IMR-90 (cell line): ENCODE measurements at regions not wholly inside any gene's neighbourhood (a gene's known extent, or its start where the extent isn't known, plus 50 kb on each side); places are given as distances from the start of the nearest gene placed in this dataset.

ENCODE experiments used
- ATAC-seq: fragments of 200-7000 bp; cut with Tn5 transposase; 2 replicates; pipeline ENCODE4 v1.9.1; 2020; ENCODE audit warnings: low read depth, mild to moderate bottlenecking, moderate library complexity
- BruUV-seq: library from RNA; stranded (reverse); fragments of 400-500 nt; replicated peaks from 2 replicates; lab custom pipeline; 2021; lab: Mats Ljungman, UMichigan
- CTCF ChIA-PET: fragments of 300-600 bp; formaldehyde crosslinking; extraction: SDS; loops from one replicate; lab custom pipeline; 2021; ENCODE audit warnings: antibody characterized with exemption; lab: Yijun Ruan, JAX
- POLR2A ChIA-PET: fragments of 300-600 bp; sonication (Branson Sonifier 250); formaldehyde crosslinking; loops from one replicate; lab custom pipeline; 2022; ENCODE audit warnings: antibody characterized with exemption; ENCODE audit not compliant: unreplicated experiment; lab: Charles Lee
- DNase-seq: peaks from one replicate; pipeline ENCODE4 v3.0.0; 2013
- H2AFZ ChIP-seq: replicated peaks from 2 replicates; pipeline ENCODE3; 2013; ENCODE audit warnings: low read length, mild to moderate bottlenecking; ENCODE audit not compliant: poor library complexity
- H2AK5ac ChIP-seq: 2 replicates; pipeline ENCODE4 v1.6.1; 2013; ENCODE audit warnings: low read depth, low read length, inconsistent platforms
- H2AK9ac ChIP-seq: replicated peaks from 2 replicates; pipeline ENCODE3; 2013; ENCODE audit warnings: mild to moderate bottlenecking, low read depth, low read length, moderate library complexity; ENCODE audit not compliant: poor library complexity
- H2BK120ac ChIP-seq: 2 replicates; pipeline ENCODE4 v1.6.1; 2013; ENCODE audit warnings: low read depth, low read length, inconsistent platforms
- H2BK15ac ChIP-seq: 3 replicates; pipeline ENCODE4 v1.6.1; 2013; ENCODE audit warnings: low read depth, low read length, inconsistent platforms
- H2BK20ac ChIP-seq: 2 replicates; pipeline ENCODE4 v1.6.1; 2013; ENCODE audit warnings: low read depth, mild to moderate bottlenecking, inconsistent platforms, low read length, moderate library complexity
- H2BK5ac ChIP-seq: 2 replicates; pipeline ENCODE4 v1.6.1; 2013; ENCODE audit warnings: mild to moderate bottlenecking, low read depth, low read length, inconsistent platforms; ENCODE audit not compliant: poor library complexity, severe bottlenecking
- H3K14ac ChIP-seq: replicated peaks from 2 replicates; pipeline ENCODE4 v1.6.1; 2013; ENCODE audit warnings: low read depth, low read length, inconsistent platforms
- H3K18ac ChIP-seq: 2 replicates; pipeline ENCODE4 v1.6.1; 2013; ENCODE audit warnings: low read depth, low read length, control low read depth
- H3K23ac ChIP-seq: 2 replicates; pipeline ENCODE4 v1.6.1; 2013; ENCODE audit warnings: low read depth, low read length, inconsistent platforms
- H3K27ac ChIP-seq: 2 replicates; pipeline ENCODE4 v1.5.1; 2013; ENCODE audit warnings: mild to moderate bottlenecking, control low read depth, low read length; ENCODE audit not compliant: insufficient read depth
- H3K27me3 ChIP-seq: 2 replicates; pipeline ENCODE4 v1.6.1; 2013; ENCODE audit warnings: low read length; ENCODE audit not compliant: control insufficient read depth, insufficient read depth
- H3K36me3 ChIP-seq: 2 replicates; pipeline ENCODE4 v1.6.1; 2013; ENCODE audit warnings: low read length, mixed read lengths; ENCODE audit not compliant: control insufficient read depth, insufficient read depth
- H3K4ac ChIP-seq: 2 replicates; pipeline ENCODE4 v1.6.1; 2013; ENCODE audit warnings: low read depth, low read length, inconsistent platforms
- H3K4me1 ChIP-seq: 2 replicates; pipeline ENCODE4 v1.6.1; 2013; ENCODE audit warnings: low read length, mixed read lengths; ENCODE audit not compliant: control insufficient read depth, insufficient read depth
- H3K4me2 ChIP-seq: 2 replicates; pipeline ENCODE4 v1.6.1; 2013; ENCODE audit warnings: low read depth, mild to moderate bottlenecking, control low read depth, low read length, moderate library complexity
- H3K4me3 ChIP-seq: 2 replicates; pipeline ENCODE4 v1.5.1; 2013; ENCODE audit warnings: low read depth, mild to moderate bottlenecking, control low read depth, low read length, moderate library complexity; ENCODE audit not compliant: insufficient read depth
- H3K56ac ChIP-seq: 2 replicates; pipeline ENCODE4 v1.6.1; 2013; ENCODE audit warnings: low read length, inconsistent platforms; ENCODE audit not compliant: insufficient read depth; ENCODE audit errors: extremely low read depth
- H3K79me1 ChIP-seq, 2 experiments: 2 replicates each; pipeline ENCODE4 v1.6.1; 2013; ENCODE audit warnings: low read length in 2 of 2, inconsistent platforms in 1 of 2, low read depth in 1 of 2
- H3K9ac ChIP-seq: 2 replicates; pipeline ENCODE4 v1.6.1; 2013; ENCODE audit warnings: low read depth, low read length, control low read depth
- H3K9me1 ChIP-seq: 2 replicates; pipeline ENCODE4 v1.6.1; 2013; ENCODE audit warnings: low read length, inconsistent platforms; ENCODE audit not compliant: insufficient read depth
- H3K9me3 ChIP-seq: 2 replicates; pipeline ENCODE4 v1.6.1; 2013; ENCODE audit warnings: low read length; ENCODE audit not compliant: control insufficient read depth, insufficient read depth
- H4K20me1 ChIP-seq: 2 replicates; pipeline ENCODE4 v1.6.1; 2013; ENCODE audit warnings: low read length, inconsistent platforms; ENCODE audit not compliant: insufficient read depth
- H4K5ac ChIP-seq: 2 replicates; pipeline ENCODE4 v1.6.1; 2013; ENCODE audit warnings: mild to moderate bottlenecking, low read depth, low read length, control low read depth
- H4K8ac ChIP-seq, 2 experiments: 2 replicates each; pipeline ENCODE4 v1.6.1; 2013; ENCODE audit warnings: low read depth in 2 of 2, low read length in 2 of 2, control low read depth in 1 of 2, inconsistent platforms in 1 of 2
- H4K91ac ChIP-seq: 2 replicates; pipeline ENCODE4 v1.6.1; 2013; ENCODE audit warnings: low read depth, low read length, inconsistent platforms; ENCODE audit not compliant: insufficient read depth
- CHD1 ChIP-seq: IDR thresholded peaks from 2 replicates; pipeline ENCODE4 v1.6.1; 2012; ENCODE audit warnings: low read depth, low read length, improper control_type of control experiment
- NFE2L2 ChIP-seq: fragments of 150-350 bp; IDR thresholded peaks from 2 replicates; pipeline ENCODE4 v1.6.1; 2016; ENCODE audit warnings: low read depth, mild to moderate bottlenecking, low read length
- dilution Hi-C: fragments of 300-500 bp; cut with HindIII; formaldehyde crosslinking; loops from one replicate; pipeline ENCODE4 v1.14.3; 2018; ENCODE audit warnings: low sequenced_read_pairs; ENCODE audit not compliant: unreplicated experiment
- in situ Hi-C: fragments of 300-500 bp; cut with MboI; formaldehyde crosslinking; loops from 3 replicates; pipeline ENCODE4 v1.14.3; 2019; ENCODE audit warnings: low sequenced_read_pairs, inconsistent platforms, mixed read lengths
- intact Hi-C: fragments of 100-400 bp; cut with micrococcal nuclease; formaldehyde crosslinking; loops from 2 replicates; pipeline ENCODE4 v1.10.0; 2022

- intact Hi-C loops (no loop called here), dilution Hi-C loops (no loop called here), in situ Hi-C loops (no loop called here)
- peak overlapping the region; percentile 82 for H3K4ac ChIP-seq
- peaks cover 41 to 75% of the 10 kb centered on the region in 2 experiments for H3K79me1 ChIP-seq
- no peaks in the 10 kb centered on the region for H3K27me3 ChIP-seq
- H3K9ac ChIP-seq: no peak overlapping the region
- H3K9me1 ChIP-seq: peaks cover 21% of the 10 kb centered on the region
- ChIA-PET CTCF (no interaction called here), POLR2A (no interaction called here)
- no peak overlapping the region for H3K18ac ChIP-seq
- H3K4me2 ChIP-seq: no peak overlapping the region
- H2AFZ ChIP-seq: peak overlapping the region; percentile 67
- peak overlapping the region; percentile 37; the same call in 1 of the 2 replicates for H2BK20ac ChIP-seq
- H3K23ac ChIP-seq: peak overlapping the region; percentile 70; the same call in 1 of the 2 replicates
- H3K4me3 ChIP-seq: no peak overlapping the region
- ATAC-seq (no peak; the same call in 1 of the 2 replicates), DNase-seq (no peak)
- H4K91ac ChIP-seq: peak overlapping the region; percentile 5; the same call in 1 of the 2 replicates
- no peaks in the 10 kb centered on the region; the same call in 1 of the 2 replicates for H3K36me3 ChIP-seq
- H4K8ac ChIP-seq: peak overlapping the region in 1 of 2 experiments; percentile 80; a peak in 2 of 4 replicates
- peaks cover 10% of the 10 kb centered on the region; the same call in 1 of the 2 replicates for H4K20me1 ChIP-seq
- H3K4me1 ChIP-seq: peaks cover 10% of the 10 kb centered on the region
- peak overlapping the region; percentile 76; the same call in 1 of the 2 replicates for H2AK5ac ChIP-seq
- H3K27ac ChIP-seq: 0 out of 2 replicates have a peak overlapping the region, but pooled peaks have one; percentile 56
- no peak overlapping the region for H3K56ac ChIP-seq
- BruUV-seq: no TSS peak
- H4K5ac ChIP-seq: no peak overlapping the region
- peak overlapping the region; percentile 69 for H2BK120ac ChIP-seq
- TF ChIP-seq NFE2L2: no peak
- TF ChIP-seq CHD1: no peak
- H2BK15ac ChIP-seq: peak overlapping the region; percentile 71; the same call in 1 of the 3 replicates
- no peaks in the 10 kb centered on the region for H3K9me3 ChIP-seq
- peak overlapping the region; percentile 61 for H3K14ac ChIP-seq
- H2BK5ac ChIP-seq: peak overlapping the region; percentile 64
- H2AK9ac ChIP-seq: peak overlapping the region; percentile 56
Observed at GRCh38 chr6:144347448-144347759, 62.3 kb downstream of the UTRN start.
